GM12878 (cell line): ENCODE measurements at regions not wholly inside any gene's neighbourhood (a gene's known extent, or its start where the extent isn't known, plus 50 kb on each side); places are given as distances from the start of the nearest gene placed in this dataset.

Source experiments
- ATAC-seq: fragments of 200-7000 bp; cut with Tn5 transposase; 3 replicates; pipeline ENCODE4 v1.9.1; 2020; ENCODE audit warnings: mild to moderate bottlenecking, moderate library complexity
- BruUV-seq: library from RNA; stranded (reverse); fragments of 400-500 nt; replicated peaks from 2 replicates; lab custom pipeline; 2021; lab: Mats Ljungman, UMichigan
- CTCF ChIA-PET: fragments of 300-600 bp; sonication (Branson Sonifier 250); formaldehyde crosslinking; extraction: SDS; loops from one replicate; lab custom pipeline; 2021; ENCODE audit warnings: inconsistent platforms; lab: Yijun Ruan, JAX
- POLR2A ChIA-PET: fragments of 350-600 bp; formaldehyde crosslinking; extraction: SDS; loops from one replicate; lab custom pipeline; 2021; ENCODE audit warnings: inconsistent platforms; lab: Charles Lee
- RAD21 ChIA-PET: fragments of 300-600 bp; sonication (Branson Sonifier 250); formaldehyde crosslinking; loops from one replicate; lab custom pipeline; 2023; ENCODE audit warnings: antibody characterized with exemption; ENCODE audit not compliant: unreplicated experiment; lab: Charles Lee
- SMC1A ChIA-PET: fragments of 300-600 bp; sonication (Branson Sonifier 250); formaldehyde crosslinking; loops from one replicate; lab custom pipeline; 2023; ENCODE audit not compliant: unreplicated experiment, uncharacterized antibody; lab: Charles Lee
- DNase-seq: peaks from one replicate; pipeline ENCODE4 v3.0.0-alpha.2; 2011; ENCODE audit warnings: low read depth, low spot score
- FAIRE-seq: peaks from 3 replicates; lab custom pipeline; 2011; peaks lifted over from hg19 to GRCh38; lab: Jason Lieb, UNC
- H2AFZ ChIP-seq: 2 replicates; pipeline ENCODE4 v1.6.0; 2011; ENCODE audit warnings: low read depth, low read length, control low read depth; ENCODE audit not compliant: control insufficient read depth
- H3K27ac ChIP-seq: 2 replicates; pipeline ENCODE4 v1.5.1; 2011; ENCODE audit warnings: control low read depth; ENCODE audit not compliant: control insufficient read depth, insufficient read depth
- H3K27me3 ChIP-seq, 2 experiments: replicated peaks in 1 of 2; 2 replicates each; pipeline versions ENCODE4 v1.6.0 to v1.6.1; 2011; ENCODE audit warnings: low read length in 1 of 2; ENCODE audit not compliant: control insufficient read depth in 2 of 2, insufficient read depth in 2 of 2
- H3K36me3 ChIP-seq, 2 experiments: 2 replicates each; pipeline ENCODE4 v1.5.1; 2011; ENCODE audit warnings: low read length in 1 of 2; ENCODE audit not compliant: control insufficient read depth in 2 of 2, insufficient read depth in 2 of 2
- H3K4me1 ChIP-seq: 2 replicates; pipeline ENCODE4 v1.6.1; 2011; ENCODE audit warnings: mild to moderate bottlenecking, low read length, moderate library complexity, mixed read lengths; ENCODE audit not compliant: control insufficient read depth, insufficient read depth
- H3K4me2 ChIP-seq: 2 replicates; pipeline ENCODE4 v1.6.0; 2011; ENCODE audit warnings: control low read depth; ENCODE audit not compliant: control insufficient read depth, insufficient read depth
- H3K4me3 ChIP-seq: fragments of 200-600 bp; sonication (generic); 2 replicates; pipeline ENCODE4 v1.5.1; 2016
- H3K79me2 ChIP-seq: 2 replicates; pipeline ENCODE4 v1.6.0; 2011; ENCODE audit warnings: low read length; ENCODE audit not compliant: control insufficient read depth, insufficient read depth
- H3K9ac ChIP-seq: 2 replicates; pipeline ENCODE4 v1.8.0; 2011; ENCODE audit warnings: low read length, control low read depth, mixed read lengths; ENCODE audit not compliant: control insufficient read depth, insufficient read depth
- H3K9me3 ChIP-seq: replicated peaks from 3 replicates; pipeline ENCODE4 v1.5.1; 2011; ENCODE audit warnings: mild to moderate bottlenecking, low read length; ENCODE audit not compliant: control insufficient read depth, insufficient read depth
- H4K20me1 ChIP-seq: 2 replicates; pipeline ENCODE4 v1.6.0; 2011; ENCODE audit not compliant: control insufficient read depth, insufficient read depth
- CBX5 ChIP-seq: sonication (generic); IDR thresholded peaks from 2 replicates; pipeline ENCODE4 v1.6.1; 2016; ENCODE audit warnings: low read depth, moderate library complexity, mild to moderate bottlenecking, inconsistent platforms
- CHD4 ChIP-seq: fragments of 200-600 bp; sonication (generic); IDR thresholded peaks from 2 replicates; pipeline ENCODE4 v1.6.1; 2016; ENCODE audit warnings: mild to moderate bottlenecking
- NFYA ChIP-seq: IDR thresholded peaks from 2 replicates; pipeline ENCODE4 v1.6.1; 2011; ENCODE audit warnings: low read depth, mild to moderate bottlenecking, low read length, improper control_type of control experiment, borderline replicate concordance
- NR2C1 ChIP-seq: fragments of 450-650 bp; IDR thresholded peaks from 2 replicates; pipeline ENCODE4 v1.6.1; 2017; ENCODE audit warnings: antibody characterized with exemption, mild to moderate bottlenecking, moderate library complexity
- RUNX3 ChIP-seq: IDR thresholded peaks from 2 replicates; pipeline ENCODE4 v1.6.1; 2012; ENCODE audit warnings: low read length, inconsistent platforms
- SMAD1 ChIP-seq: fragments of 450-650 bp; IDR thresholded peaks from 2 replicates; pipeline ENCODE4 v1.6.1; 2018; ENCODE audit warnings: mild to moderate bottlenecking, low read depth; ENCODE audit not compliant: partially characterized antibody
- SP1 ChIP-seq: IDR thresholded peaks from one replicate; pipeline ENCODE4 v1.6.1; 2011; ENCODE audit warnings: low read depth, low read length
- TBL1XR1 ChIP-seq: IDR thresholded peaks from 2 replicates; pipeline ENCODE4 v1.6.1; 2012; ENCODE audit warnings: low read depth, low read length, improper control_type of control experiment
- ZNF384 ChIP-seq: IDR thresholded peaks from 2 replicates; pipeline ENCODE4 v1.6.1; 2012; ENCODE audit warnings: low read depth, mild to moderate bottlenecking, low read length, improper control_type of control experiment, borderline replicate concordance
- WGBS: methylation state at CpG from one replicate; pipeline ENCODE4 v1.1.6; 2016; ENCODE audit warnings: low lambda C conversion rate; ENCODE audit not compliant: insufficient replicate concordance, insufficient coverage; ENCODE audit errors: missing lambda C conversion rate; 5-methylcytosine and 5-hydroxymethylcytosine counted together
- in situ Hi-C: fragments of 300-500 bp; cut with MboI; formaldehyde crosslinking; loops from 9 replicates; pipeline ENCODE4 v1.14.3; 2018; ENCODE audit warnings: mixed read lengths
- intact Hi-C: fragments of 100-400 bp; cut with micrococcal nuclease; formaldehyde crosslinking; loops from one replicate; pipeline ENCODE4 v1.14.2; 2022; ENCODE audit not compliant: unreplicated experiment
- TF ChIP-seq, protein P1 (sequence below): fragments of 450-650 bp; conservative IDR thresholded peaks from 2 replicates; pipeline ENCODE4 v1.6.1; 2017; ENCODE audit warnings: mild to moderate bottlenecking, moderate library complexity
- TF ChIP-seq, protein P2 (sequence below): IDR thresholded peaks from 2 replicates; pipeline ENCODE4 v1.6.1; 2011; ENCODE audit warnings: borderline replicate concordance, low read depth, mild to moderate bottlenecking, moderate library complexity, low read length; ENCODE audit not compliant: insufficient read depth, poor library complexity, severe bottlenecking
- TF ChIP-seq, protein P3 (sequence below): fragments of 450-650 bp; IDR thresholded peaks from 2 replicates; pipeline ENCODE4 v1.6.1; 2018; ENCODE audit warnings: mild to moderate bottlenecking, low read depth, moderate library complexity; ENCODE audit not compliant: partially characterized antibody

DNA sequence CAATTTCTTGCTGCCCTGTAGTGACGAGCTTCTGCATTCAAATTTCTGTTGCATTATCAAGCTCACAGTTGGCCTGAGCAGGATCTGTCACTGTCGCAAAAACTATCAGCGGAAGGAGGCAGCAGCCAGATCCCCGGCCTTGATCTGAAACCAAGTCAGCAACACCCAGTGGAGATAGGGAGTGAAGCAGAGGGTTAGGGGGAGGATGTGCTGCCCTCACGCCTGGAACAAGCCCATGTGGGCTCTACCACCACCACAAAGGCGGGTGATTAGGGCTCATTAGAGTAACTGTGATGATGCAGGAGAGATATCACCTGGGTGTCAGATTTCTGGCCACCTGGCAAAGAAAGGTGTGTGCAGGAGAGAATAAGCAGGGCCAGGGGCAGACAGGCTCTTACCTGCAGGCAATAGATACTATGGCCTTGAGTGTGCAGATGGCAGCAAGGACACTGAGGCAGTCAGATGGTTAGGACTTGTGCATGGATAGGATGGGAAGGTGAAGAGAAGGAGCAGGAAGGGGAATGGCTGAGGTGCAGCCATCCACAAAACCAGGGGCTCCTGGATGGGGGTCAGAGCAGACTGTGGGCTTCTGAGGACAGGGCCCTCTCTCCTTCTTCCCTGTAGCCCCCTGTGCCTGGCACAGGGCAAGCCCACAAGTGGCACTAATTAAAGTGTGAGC is 417.3 kb downstream of the RPS24 start:
- H3K4me3 ChIP-seq = no peak overlapping the region
- ChIA-PET POLR2A (no interaction called here), CTCF (no interaction called here), SMC1A (no interaction called here), RAD21 (no interaction called here)
- H3K9ac ChIP-seq = no peak overlapping the region
- FAIRE-seq (no peak), ATAC-seq (no peak), DNase-seq (no peak)
- WGBS = 10% methylated on average over 6 of the region's 6 CpGs
- H3K79me2 ChIP-seq = no peaks in the 10 kb centered on the region
- no peak overlapping the region for H3K27ac ChIP-seq
- H2AFZ ChIP-seq = no peak overlapping the region
- H3K36me3 ChIP-seq = no peaks in the 10 kb centered on the region
- intact Hi-C loops (no loop called here), in situ Hi-C loops (no loop called here)
- no peaks in the 10 kb centered on the region for H3K4me1 ChIP-seq
- TF ChIP-seq NR2C1 = no peak
- no peak for TF ChIP-seq CHD4
- TF ChIP-seq ZNF384 = no peak
- TF ChIP-seq CBX5 = no peak
- TF ChIP-seq SP1 = no peak
- TF ChIP-seq NFYA = no peak
- no peak for TF ChIP-seq TBL1XR1
- no peak for TF ChIP-seq SMAD1
- TF ChIP-seq, protein P1, sequence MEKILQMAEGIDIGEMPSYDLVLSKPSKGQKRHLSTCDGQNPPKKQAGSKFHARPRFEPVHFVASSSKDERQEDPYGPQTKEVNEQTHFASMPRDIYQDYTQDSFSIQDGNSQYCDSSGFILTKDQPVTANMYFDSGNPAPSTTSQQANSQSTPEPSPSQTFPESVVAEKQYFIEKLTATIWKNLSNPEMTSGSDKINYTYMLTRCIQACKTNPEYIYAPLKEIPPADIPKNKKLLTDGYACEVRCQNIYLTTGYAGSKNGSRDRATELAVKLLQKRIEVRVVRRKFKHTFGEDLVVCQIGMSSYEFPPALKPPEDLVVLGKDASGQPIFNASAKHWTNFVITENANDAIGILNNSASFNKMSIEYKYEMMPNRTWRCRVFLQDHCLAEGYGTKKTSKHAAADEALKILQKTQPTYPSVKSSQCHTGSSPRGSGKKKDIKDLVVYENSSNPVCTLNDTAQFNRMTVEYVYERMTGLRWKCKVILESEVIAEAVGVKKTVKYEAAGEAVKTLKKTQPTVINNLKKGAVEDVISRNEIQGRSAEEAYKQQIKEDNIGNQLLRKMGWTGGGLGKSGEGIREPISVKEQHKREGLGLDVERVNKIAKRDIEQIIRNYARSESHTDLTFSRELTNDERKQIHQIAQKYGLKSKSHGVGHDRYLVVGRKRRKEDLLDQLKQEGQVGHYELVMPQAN = no peak
- TF ChIP-seq, protein P2, sequence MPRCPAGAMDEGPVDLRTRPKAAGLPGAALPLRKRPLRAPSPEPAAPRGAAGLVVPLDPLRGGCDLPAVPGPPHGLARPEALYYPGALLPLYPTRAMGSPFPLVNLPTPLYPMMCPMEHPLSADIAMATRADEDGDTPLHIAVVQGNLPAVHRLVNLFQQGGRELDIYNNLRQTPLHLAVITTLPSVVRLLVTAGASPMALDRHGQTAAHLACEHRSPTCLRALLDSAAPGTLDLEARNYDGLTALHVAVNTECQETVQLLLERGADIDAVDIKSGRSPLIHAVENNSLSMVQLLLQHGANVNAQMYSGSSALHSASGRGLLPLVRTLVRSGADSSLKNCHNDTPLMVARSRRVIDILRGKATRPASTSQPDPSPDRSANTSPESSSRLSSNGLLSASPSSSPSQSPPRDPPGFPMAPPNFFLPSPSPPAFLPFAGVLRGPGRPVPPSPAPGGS = no peak
- TF ChIP-seq, protein P3, sequence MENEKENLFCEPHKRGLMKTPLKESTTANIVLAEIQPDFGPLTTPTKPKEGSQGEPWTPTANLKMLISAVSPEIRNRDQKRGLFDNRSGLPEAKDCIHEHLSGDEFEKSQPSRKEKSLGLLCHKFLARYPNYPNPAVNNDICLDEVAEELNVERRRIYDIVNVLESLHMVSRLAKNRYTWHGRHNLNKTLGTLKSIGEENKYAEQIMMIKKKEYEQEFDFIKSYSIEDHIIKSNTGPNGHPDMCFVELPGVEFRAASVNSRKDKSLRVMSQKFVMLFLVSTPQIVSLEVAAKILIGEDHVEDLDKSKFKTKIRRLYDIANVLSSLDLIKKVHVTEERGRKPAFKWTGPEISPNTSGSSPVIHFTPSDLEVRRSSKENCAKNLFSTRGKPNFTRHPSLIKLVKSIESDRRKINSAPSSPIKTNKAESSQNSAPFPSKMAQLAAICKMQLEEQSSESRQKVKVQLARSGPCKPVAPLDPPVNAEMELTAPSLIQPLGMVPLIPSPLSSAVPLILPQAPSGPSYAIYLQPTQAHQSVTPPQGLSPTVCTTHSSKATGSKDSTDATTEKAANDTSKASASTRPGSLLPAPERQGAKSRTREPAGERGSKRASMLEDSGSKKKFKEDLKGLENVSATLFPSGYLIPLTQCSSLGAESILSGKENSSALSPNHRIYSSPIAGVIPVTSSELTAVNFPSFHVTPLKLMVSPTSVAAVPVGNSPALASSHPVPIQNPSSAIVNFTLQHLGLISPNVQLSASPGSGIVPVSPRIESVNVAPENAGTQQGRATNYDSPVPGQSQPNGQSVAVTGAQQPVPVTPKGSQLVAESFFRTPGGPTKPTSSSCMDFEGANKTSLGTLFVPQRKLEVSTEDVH = no peak
- no peak for TF ChIP-seq RUNX3
- H4K20me1 ChIP-seq = no peaks in the 10 kb centered on the region
- no TSS peak for BruUV-seq
- H3K4me2 ChIP-seq = no peak overlapping the region
- H3K9me3 ChIP-seq = no peaks in the 10 kb centered on the region
- no peaks in the 10 kb centered on the region; a peak in 2 of 4 replicates for H3K27me3 ChIP-seq
